Immature natural killer cell (primary cell): ENCODE measurements at regions not wholly inside any gene's neighbourhood (a gene's known extent, or its start where the extent isn't known, plus 50 kb on each side); places are given as distances from the start of the nearest gene placed in this dataset.
A peak's percentile ranks its signal among the peaks of the same experiment; 100 is the strongest.
"Not testable (repeated sequence)": the region's sequence is repeated elsewhere in the genome, so short reads cannot be mapped to it uniquely, and the experiment has no call there.

Experiments used
- DNase-seq, 3 donors: peaks; one replicate each; pipeline ENCODE4 v3.0.0; 2022; ENCODE audit warnings: mixed read lengths in 1 of 3
- H3K27ac Mint-ChIP-seq, 6 donors: one replicate each; pipeline ENCODE4 v1.8.0; 2020; ENCODE audit warnings: mixed read lengths in 6 of 6, mild to moderate bottlenecking in 5 of 6, inconsistent platforms in 4 of 6, moderate library complexity in 3 of 6
- H3K27me3 Mint-ChIP-seq, 3 donors: one replicate each; pipeline ENCODE4 v1.8.0; 2020 to 2021; ENCODE audit warnings: low read depth in 3 of 3, mild to moderate bottlenecking in 3 of 3, mixed read lengths in 3 of 3, moderate library complexity in 3 of 3, inconsistent platforms in 1 of 3
- H3K36me3 Mint-ChIP-seq, 3 donors: one replicate each; pipeline ENCODE4 v1.8.0; 2020; ENCODE audit warnings: mixed read lengths in 3 of 3, inconsistent platforms in 2 of 3, mild to moderate bottlenecking in 2 of 3
- H3K4me1 Mint-ChIP-seq, 2 donors: one replicate each; pipeline ENCODE4 v1.8.0; 2020; ENCODE audit warnings: inconsistent platforms in 2 of 2, mild to moderate bottlenecking in 2 of 2, mixed read lengths in 2 of 2, moderate library complexity in 1 of 2
- H3K4me3 Mint-ChIP-seq, 5 donors: one replicate each; pipeline ENCODE4 v1.8.0; 2020; ENCODE audit warnings: mild to moderate bottlenecking in 5 of 5, mixed read lengths in 5 of 5, inconsistent platforms in 3 of 5, moderate library complexity in 3 of 5
- H3K9me3 Mint-ChIP-seq, 6 donors: one replicate each; pipeline ENCODE4 v1.8.0; 2020; ENCODE audit warnings: mild to moderate bottlenecking in 6 of 6, mixed read lengths in 6 of 6, inconsistent platforms in 4 of 6, moderate library complexity in 3 of 6

GRCh38 chr6:28838289-28838633 lies 85.5 kb downstream of the TRIM27 start:
- Mint-ChIP-seq H3K4me1 (peaks cover 23 to 30% of the 10 kb centered on the region in 2 donors), H3K27me3 (peaks cover 20 to 47% (median 30%) of the 10 kb centered on the region in 3 donors), H3K36me3 (no peaks in the 10 kb centered on the region), H3K9me3 (peaks cover 0 to 5% (median 0%) of the 10 kb centered on the region in 6 donors), H3K27ac (peak overlapping the region; percentile 77 to 89 (median 87)), H3K4me3 (peak overlapping the region; percentile 90 to 96 (median 93))
- DNase-seq = peak; percentile 78 to 85 (median 80)

GRCh38 chr6:28838634-28839442 lies 84.9 kb downstream of the TRIM27 start:
- peak; percentile 76 to 82 (median 77) for DNase-seq
- no peaks in the 10 kb centered on the region for H3K36me3 Mint-ChIP-seq
- H3K27ac Mint-ChIP-seq = peak overlapping the region; percentile 77 to 89 (median 87)
- peaks cover 20 to 49% (median 32%) of the 10 kb centered on the region in 3 donors for H3K27me3 Mint-ChIP-seq
- H3K4me1 Mint-ChIP-seq = peaks cover 23 to 30% of the 10 kb centered on the region in 2 donors
- peaks cover 0 to 5% (median 0%) of the 10 kb centered on the region in 6 donors for H3K9me3 Mint-ChIP-seq
- peak overlapping the region; percentile 90 to 96 (median 93) for H3K4me3 Mint-ChIP-seq

- Mint-ChIP-seq H3K9me3 (peaks cover 0 to 5% (median 0%) of the 10 kb centered on the region in 6 donors), H3K27me3 (peaks cover 20 to 44% (median 32%) of the 10 kb centered on the region in 3 donors), H3K27ac (peak overlapping the region in 5 of 6 donors; percentile 77 to 89 (median 88)), H3K4me3 (peak overlapping the region; percentile 90 to 96 (median 93)), H3K4me1 (peaks cover 23 to 30% of the 10 kb centered on the region in 2 donors), H3K36me3 (no peaks in the 10 kb centered on the region)
- no peak for DNase-seq
Observed at GRCh38 chr6:28839443-28840120, 84.2 kb downstream of the TRIM27 start.

- H3K27ac Mint-ChIP-seq = no peak overlapping the region
- H3K36me3 Mint-ChIP-seq = no peaks in the 10 kb centered on the region
- no peak overlapping the region for H3K4me3 Mint-ChIP-seq
- peaks cover 0 to 3% (median 0%) of the 10 kb centered on the region in 6 donors for H3K9me3 Mint-ChIP-seq
- no peak for DNase-seq
- H3K27me3 Mint-ChIP-seq = peaks cover 20 to 36% (median 28%) of the 10 kb centered on the region in 3 donors
- peaks cover 23 to 30% of the 10 kb centered on the region in 2 donors for H3K4me1 Mint-ChIP-seq
Observed at GRCh38 chr6:28841290-28841689, 82.5 kb downstream of the TRIM27 start.

GRCh38 chr6:28848756-28849155 lies 75.0 kb downstream of the TRIM27 start:
- DNase-seq = peak; percentile 20 to 45 (median 25)
- not testable (repeated sequence) for H3K4me3 Mint-ChIP-seq, H3K9me3 Mint-ChIP-seq, H3K4me1 Mint-ChIP-seq, H3K36me3 Mint-ChIP-seq, H3K27ac Mint-ChIP-seq
- H3K27me3 Mint-ChIP-seq = peaks cover 5 to 15% (median 10%) of the 10 kb centered on the region in 3 donors
